ENCODE measurements at regions not wholly inside any gene's neighbourhood (a gene's known extent, or its start where the extent isn't known, plus 50 kb on each side); places are given as distances from the start of the nearest gene placed in this dataset.
A peak's percentile ranks its signal among the peaks of the same experiment; 100 is the strongest.

DNA sequence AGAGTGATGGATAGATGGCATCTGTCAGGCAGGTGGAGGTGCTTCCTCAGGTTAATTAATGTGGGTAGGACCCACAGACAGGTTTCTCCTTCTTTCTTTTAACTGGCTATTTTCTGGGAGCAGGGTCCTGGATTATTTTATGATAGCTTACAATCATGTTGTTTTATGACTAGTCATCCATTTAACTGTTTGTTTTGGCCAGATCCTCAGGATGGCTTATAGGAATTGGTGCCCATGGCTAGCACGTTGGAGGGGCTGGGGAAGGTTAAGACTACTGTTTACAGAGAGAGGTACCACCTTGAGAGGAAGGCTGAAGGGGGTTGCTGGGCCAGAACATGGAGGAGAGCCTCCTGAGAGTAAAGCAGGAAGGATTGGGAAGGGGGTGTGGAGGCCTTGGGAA is 78.0 kb upstream of the MGAT5 start (continued):
- TF ChIP-seq, protein P1, sequence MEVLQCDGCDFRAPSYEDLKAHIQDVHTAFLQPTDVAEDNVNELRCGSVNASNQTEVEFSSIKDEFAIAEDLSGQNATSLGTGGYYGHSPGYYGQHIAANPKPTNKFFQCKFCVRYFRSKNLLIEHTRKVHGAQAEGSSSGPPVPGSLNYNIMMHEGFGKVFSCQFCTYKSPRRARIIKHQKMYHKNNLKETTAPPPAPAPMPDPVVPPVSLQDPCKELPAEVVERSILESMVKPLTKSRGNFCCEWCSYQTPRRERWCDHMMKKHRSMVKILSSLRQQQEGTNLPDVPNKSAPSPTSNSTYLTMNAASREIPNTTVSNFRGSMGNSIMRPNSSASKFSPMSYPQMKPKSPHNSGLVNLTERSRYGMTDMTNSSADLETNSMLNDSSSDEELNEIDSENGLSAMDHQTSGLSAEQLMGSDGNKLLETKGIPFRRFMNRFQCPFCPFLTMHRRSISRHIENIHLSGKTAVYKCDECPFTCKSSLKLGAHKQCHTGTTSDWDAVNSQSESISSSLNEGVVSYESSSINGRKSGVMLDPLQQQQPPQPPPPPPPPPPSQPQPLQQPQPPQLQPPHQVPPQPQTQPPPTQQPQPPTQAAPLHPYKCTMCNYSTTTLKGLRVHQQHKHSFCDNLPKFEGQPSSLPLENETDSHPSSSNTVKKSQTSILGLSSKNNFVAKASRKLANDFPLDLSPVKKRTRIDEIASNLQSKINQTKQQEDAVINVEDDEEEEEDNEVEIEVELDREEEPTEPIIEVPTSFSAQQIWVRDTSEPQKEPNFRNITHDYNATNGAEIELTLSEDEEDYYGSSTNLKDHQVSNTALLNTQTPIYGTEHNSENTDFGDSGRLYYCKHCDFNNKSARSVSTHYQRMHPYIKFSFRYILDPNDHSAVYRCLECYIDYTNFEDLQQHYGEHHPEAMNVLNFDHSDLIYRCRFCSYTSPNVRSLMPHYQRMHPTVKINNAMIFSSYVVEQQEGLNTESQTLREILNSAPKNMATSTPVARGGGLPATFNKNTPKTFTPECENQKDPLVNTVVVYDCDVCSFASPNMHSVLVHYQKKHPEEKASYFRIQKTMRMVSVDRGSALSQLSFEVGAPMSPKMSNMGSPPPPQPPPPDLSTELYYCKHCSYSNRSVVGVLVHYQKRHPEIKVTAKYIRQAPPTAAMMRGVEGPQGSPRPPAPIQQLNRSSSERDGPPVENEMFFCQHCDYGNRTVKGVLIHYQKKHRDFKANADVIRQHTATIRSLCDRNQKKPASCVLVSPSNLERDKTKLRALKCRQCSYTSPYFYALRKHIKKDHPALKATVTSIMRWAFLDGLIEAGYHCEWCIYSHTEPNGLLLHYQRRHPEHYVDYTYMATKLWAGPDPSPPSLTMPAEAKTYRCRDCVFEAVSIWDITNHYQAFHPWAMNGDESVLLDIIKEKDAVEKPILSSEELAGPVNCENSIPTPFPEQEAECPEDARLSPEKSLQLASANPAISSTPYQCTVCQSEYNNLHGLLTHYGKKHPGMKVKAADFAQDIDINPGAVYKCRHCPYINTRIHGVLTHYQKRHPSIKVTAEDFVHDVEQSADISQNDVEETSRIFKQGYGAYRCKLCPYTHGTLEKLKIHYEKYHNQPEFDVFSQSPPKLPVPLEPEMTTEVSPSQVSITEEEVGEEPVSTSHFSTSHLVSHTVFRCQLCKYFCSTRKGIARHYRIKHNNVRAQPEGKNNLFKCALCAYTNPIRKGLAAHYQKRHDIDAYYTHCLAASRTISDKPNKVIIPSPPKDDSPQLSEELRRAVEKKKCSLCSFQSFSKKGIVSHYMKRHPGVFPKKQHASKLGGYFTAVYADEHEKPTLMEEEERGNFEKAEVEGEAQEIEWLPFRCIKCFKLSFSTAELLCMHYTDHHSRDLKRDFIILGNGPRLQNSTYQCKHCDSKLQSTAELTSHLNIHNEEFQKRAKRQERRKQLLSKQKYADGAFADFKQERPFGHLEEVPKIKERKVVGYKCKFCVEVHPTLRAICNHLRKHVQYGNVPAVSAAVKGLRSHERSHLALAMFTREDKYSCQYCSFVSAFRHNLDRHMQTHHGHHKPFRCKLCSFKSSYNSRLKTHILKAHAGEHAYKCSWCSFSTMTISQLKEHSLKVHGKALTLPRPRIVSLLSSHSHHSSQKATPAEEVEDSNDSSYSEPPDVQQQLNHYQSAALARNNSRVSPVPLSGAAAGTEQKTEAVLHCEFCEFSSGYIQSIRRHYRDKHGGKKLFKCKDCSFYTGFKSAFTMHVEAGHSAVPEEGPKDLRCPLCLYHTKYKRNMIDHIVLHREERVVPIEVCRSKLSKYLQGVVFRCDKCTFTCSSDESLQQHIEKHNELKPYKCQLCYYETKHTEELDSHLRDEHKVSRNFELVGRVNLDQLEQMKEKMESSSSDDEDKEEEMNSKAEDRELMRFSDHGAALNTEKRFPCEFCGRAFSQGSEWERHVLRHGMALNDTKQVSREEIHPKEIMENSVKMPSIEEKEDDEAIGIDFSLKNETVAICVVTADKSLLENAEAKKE (CRISPR knock-in tag; IDR thresholded peaks at IDR 0.05): no peak

DNA sequence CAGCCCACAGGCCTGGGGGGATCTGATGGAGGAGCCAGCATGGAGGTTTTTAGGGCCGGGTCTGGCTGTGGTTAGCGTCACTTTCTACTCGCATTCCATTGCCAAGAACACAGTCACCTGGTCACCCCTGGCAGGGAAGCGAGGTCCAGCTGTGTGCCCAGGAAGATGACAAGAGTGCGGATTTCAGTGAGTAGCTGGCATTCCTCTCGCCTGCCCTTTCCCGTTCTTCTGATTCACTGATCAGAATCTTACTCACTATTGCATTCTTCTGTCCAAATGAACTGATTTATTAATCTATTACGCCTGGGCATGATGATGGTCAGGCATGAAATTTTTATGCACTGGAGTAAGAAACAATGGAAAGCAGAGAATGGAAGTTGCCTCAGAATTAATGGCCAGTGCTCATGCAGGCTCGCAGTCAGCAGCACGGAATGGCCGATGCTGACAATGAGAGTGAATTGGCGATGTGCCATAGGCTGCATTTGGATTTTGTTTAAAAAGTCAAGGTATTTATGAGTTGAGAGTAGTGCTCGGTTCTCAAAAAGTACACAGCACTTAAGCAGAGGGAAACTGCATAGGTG is 76.4 kb upstream of the MGAT5 start:
- no peaks in the 10 kb centered on the region for H3K9me3 Mint-ChIP-seq
- H4K20me1 ChIP-seq (replicated peaks; ENCODE audit: insufficient read depth): peaks cover 13% of the 10 kb centered on the region
- TF ChIP-seq, protein P1 (CRISPR knock-in tag; IDR thresholded peaks at IDR 0.05): no peak
- no peak for TF ChIP-seq POLR2AphosphoS5 (IDR thresholded peaks at IDR 0.05; ENCODE audit: low read depth)
- peak; percentile 17; the same call in 1 of the 3 replicates for ATAC-seq
- H3K4me3 ChIP-seq: no peak overlapping the region
- H3K4me1 Mint-ChIP-seq: peaks cover 41% of the 10 kb centered on the region
- peaks cover 3% of the 10 kb centered on the region; the same call in 1 of the 3 replicates for H3K36me3 Mint-ChIP-seq (ENCODE audit: low read depth)
- no peak overlapping the region for H3K4me3 Mint-ChIP-seq
- no peak overlapping the region for H3K27ac Mint-ChIP-seq
- H2AFZ ChIP-seq: no peak overlapping the region
- H3K9me2 ChIP-seq (ENCODE audit: insufficient read depth): no peaks in the 10 kb centered on the region
- peak; percentile 26 for DNase-seq (ENCODE audit: low spot score)
- no peaks in the 10 kb centered on the region for H3K36me3 ChIP-seq (ENCODE audit: insufficient read depth)
- H3K27me3 Mint-ChIP-seq (ENCODE audit: insufficient read depth, low read depth, poor library complexity): peaks cover 2% of the 10 kb centered on the region
- no peaks in the 10 kb centered on the region for H3F3A ChIP-seq (replicated peaks; ENCODE audit: low read depth)
- H3K4me1 ChIP-seq (ENCODE audit: insufficient read depth): peaks cover 24% of the 10 kb centered on the region
- H3K4me2 ChIP-seq: 0 out of 2 replicates have a peak overlapping the region, but pooled peaks have one; percentile 33
- peaks cover 70% of the 10 kb centered on the region for H3K79me2 ChIP-seq (replicated peaks; ENCODE audit: insufficient read depth)
- H3K27ac ChIP-seq (ENCODE audit: low read depth): no peak overlapping the region
- H3K27me3 ChIP-seq (ENCODE audit: insufficient read depth): no peaks in the 10 kb centered on the region

Measured in GM23338 (cell line).